HL-60 (cell line): ENCODE measurements at regions not wholly inside any gene's neighbourhood (a gene's known extent, or its start where the extent isn't known, plus 50 kb on each side); places are given as distances from the start of the nearest gene placed in this dataset.

Experiments
- DNase-seq, 2 experiments: peaks; one replicate each; pipeline ENCODE4 v3.0.0-alpha.2; 2010 to 2020; ENCODE audit warnings: low read depth in 1 of 2, low spot score in 1 of 2
- H3K27ac ChIP-seq: fragments of 250-450 bp; sonication (Bioruptor Pico); replicated peaks from 2 replicates; pipeline ENCODE4 v1.5.1; 2020; ENCODE audit warnings: mild to moderate bottlenecking, moderate library complexity
- H3K27me3 ChIP-seq: fragments of 250-450 bp; sonication (Bioruptor Pico); 2 replicates; pipeline ENCODE4 v1.5.1; 2021; ENCODE audit warnings: mild to moderate bottlenecking, moderate library complexity; ENCODE audit not compliant: insufficient read depth, poor library complexity, severe bottlenecking
- H3K4me3 ChIP-seq: replicated peaks from 2 replicates; pipeline ENCODE4 v1.5.1; 2011; ENCODE audit warnings: mild to moderate bottlenecking, control low read depth, low read length; ENCODE audit not compliant: insufficient read depth
- GABPA ChIP-seq: IDR thresholded peaks from 2 replicates; pipeline ENCODE4 v1.6.1; 2012; ENCODE audit warnings: low read depth
- POLR2AphosphoS5 ChIP-seq: IDR thresholded peaks from 2 replicates; pipeline ENCODE4 v1.6.1; 2012; ENCODE audit warnings: low read depth
- SPI1 ChIP-seq: IDR thresholded peaks from 2 replicates; pipeline ENCODE4 v1.6.1; 2012; ENCODE audit warnings: low read depth, mild to moderate bottlenecking, borderline replicate concordance
- TF ChIP-seq, protein P1 (sequence below): IDR thresholded peaks from 2 replicates; pipeline ENCODE4 v1.6.1; 2012; ENCODE audit warnings: low read depth; ENCODE audit not compliant: insufficient replicate concordance
- TF ChIP-seq, protein P2 (sequence below): IDR thresholded peaks from one replicate; pipeline ENCODE4 v1.5.1; 2011; ENCODE audit warnings: low read length, control low read depth, inconsistent platforms; ENCODE audit not compliant: insufficient read depth

DNA sequence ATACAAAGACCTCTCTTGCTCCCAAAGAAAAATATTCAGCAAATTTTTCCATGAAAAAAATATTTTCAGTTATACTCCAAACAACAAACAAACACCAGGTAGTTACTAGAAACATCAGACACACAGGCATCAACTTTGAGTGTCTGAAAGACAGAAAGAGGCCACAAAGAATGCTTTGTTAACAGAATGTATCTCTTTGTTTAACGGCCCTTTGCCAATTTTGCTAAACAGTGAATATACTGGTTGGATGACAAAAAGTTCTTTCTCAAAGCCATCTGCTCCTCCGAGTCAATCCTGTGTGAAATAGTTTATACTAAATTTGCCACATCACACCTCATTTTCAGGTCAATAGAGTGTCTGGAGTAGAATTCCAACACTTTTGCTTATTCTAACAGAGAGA lies 216.7 kb upstream of the PHF14 start:
- no peak for TF ChIP-seq GABPA
- TF ChIP-seq, protein P1, sequence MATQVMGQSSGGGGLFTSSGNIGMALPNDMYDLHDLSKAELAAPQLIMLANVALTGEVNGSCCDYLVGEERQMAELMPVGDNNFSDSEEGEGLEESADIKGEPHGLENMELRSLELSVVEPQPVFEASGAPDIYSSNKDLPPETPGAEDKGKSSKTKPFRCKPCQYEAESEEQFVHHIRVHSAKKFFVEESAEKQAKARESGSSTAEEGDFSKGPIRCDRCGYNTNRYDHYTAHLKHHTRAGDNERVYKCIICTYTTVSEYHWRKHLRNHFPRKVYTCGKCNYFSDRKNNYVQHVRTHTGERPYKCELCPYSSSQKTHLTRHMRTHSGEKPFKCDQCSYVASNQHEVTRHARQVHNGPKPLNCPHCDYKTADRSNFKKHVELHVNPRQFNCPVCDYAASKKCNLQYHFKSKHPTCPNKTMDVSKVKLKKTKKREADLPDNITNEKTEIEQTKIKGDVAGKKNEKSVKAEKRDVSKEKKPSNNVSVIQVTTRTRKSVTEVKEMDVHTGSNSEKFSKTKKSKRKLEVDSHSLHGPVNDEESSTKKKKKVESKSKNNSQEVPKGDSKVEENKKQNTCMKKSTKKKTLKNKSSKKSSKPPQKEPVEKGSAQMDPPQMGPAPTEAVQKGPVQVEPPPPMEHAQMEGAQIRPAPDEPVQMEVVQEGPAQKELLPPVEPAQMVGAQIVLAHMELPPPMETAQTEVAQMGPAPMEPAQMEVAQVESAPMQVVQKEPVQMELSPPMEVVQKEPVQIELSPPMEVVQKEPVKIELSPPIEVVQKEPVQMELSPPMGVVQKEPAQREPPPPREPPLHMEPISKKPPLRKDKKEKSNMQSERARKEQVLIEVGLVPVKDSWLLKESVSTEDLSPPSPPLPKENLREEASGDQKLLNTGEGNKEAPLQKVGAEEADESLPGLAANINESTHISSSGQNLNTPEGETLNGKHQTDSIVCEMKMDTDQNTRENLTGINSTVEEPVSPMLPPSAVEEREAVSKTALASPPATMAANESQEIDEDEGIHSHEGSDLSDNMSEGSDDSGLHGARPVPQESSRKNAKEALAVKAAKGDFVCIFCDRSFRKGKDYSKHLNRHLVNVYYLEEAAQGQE, result no peak
- no peak for TF ChIP-seq POLR2AphosphoS5
- no peak for TF ChIP-seq SPI1
- TF ChIP-seq, protein P2, sequence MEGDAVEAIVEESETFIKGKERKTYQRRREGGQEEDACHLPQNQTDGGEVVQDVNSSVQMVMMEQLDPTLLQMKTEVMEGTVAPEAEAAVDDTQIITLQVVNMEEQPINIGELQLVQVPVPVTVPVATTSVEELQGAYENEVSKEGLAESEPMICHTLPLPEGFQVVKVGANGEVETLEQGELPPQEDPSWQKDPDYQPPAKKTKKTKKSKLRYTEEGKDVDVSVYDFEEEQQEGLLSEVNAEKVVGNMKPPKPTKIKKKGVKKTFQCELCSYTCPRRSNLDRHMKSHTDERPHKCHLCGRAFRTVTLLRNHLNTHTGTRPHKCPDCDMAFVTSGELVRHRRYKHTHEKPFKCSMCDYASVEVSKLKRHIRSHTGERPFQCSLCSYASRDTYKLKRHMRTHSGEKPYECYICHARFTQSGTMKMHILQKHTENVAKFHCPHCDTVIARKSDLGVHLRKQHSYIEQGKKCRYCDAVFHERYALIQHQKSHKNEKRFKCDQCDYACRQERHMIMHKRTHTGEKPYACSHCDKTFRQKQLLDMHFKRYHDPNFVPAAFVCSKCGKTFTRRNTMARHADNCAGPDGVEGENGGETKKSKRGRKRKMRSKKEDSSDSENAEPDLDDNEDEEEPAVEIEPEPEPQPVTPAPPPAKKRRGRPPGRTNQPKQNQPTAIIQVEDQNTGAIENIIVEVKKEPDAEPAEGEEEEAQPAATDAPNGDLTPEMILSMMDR, result no peak
- H3K4me3 ChIP-seq, result no peak overlapping the region
- H3K27me3 ChIP-seq, result no peaks in the 10 kb centered on the region
- H3K27ac ChIP-seq, result no peak overlapping the region
- DNase-seq, result no peak

DNA sequence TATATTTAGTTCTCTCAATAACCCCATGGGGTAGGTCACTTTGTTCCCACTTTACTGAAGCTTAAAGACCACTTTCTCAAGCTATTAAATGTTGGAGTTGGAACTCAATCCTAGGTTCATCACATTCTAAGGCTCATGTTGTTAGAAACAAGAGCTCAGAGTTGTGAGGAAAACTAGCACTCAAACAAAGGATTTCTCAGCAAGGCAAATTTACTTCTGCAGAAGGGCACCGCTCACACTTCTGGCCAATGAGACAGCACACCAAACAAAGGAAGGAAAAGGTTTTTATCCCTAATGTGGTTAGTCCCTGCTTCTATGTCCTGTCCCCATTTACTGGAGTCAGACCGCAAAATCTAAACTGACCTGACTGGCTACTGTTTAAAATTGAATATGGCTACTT lies 214.6 kb upstream of the PHF14 start:
- no peak for DNase-seq
- no peak overlapping the region for H3K27ac ChIP-seq
- H3K4me3 ChIP-seq, result no peak overlapping the region
- TF ChIP-seq GABPA, result no peak
- no peak for TF ChIP-seq POLR2AphosphoS5
- no peaks in the 10 kb centered on the region for H3K27me3 ChIP-seq

DNA sequence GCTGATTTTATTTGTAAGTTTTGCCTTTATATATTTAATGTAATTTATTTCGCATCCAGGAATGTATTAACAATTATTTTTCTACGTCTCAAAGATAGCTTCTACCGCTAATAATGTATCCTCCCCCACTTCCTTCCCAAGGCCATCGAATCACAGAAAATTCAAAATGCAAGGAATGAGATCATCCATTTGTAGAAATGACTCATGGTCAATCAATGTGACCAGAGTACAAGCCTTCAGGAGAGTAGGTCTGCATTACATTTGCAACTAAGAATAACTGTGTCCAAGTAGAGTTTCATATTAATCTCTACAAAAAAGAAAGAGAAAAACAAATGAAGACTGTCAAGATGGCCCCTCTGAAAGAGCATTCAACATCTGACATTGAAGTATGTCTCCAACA lies 205.9 kb upstream of the PHF14 start:
- no peaks in the 10 kb centered on the region for H3K27me3 ChIP-seq
- no peak for TF ChIP-seq POLR2AphosphoS5
- TF ChIP-seq, protein P2, result no peak
- no peak for TF ChIP-seq GABPA
- TF ChIP-seq, protein P1, result no peak
- TF ChIP-seq SPI1, result no peak
- no peak for DNase-seq
- no peak overlapping the region for H3K4me3 ChIP-seq
- H3K27ac ChIP-seq, result no peak overlapping the region

DNA sequence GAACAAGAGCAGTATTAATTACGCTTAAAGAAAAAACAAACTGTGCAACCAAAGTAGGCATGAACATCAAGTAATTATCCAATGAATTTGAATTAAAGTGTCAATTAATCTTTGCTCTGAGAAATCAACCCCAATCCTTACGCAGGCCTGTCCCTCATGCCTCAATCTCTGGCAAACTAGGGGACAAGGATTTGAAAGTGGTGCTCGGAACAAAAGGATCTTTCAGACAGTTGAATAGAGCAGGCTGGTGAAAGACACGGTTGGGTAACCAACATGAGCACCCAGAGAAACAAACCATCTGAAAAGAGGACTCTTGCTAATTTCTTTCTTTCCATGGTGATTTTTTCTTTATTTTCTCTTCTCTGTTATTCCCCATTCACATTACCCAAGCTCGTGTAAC lies 203.5 kb upstream of the PHF14 start:
- Histone ChIP-seq H3K27ac (no peak overlapping the region), H3K4me3 (no peak overlapping the region), H3K27me3 (no peaks in the 10 kb centered on the region)
- no peak for TF ChIP-seq POLR2AphosphoS5
- DNase-seq, result no peak

DNA sequence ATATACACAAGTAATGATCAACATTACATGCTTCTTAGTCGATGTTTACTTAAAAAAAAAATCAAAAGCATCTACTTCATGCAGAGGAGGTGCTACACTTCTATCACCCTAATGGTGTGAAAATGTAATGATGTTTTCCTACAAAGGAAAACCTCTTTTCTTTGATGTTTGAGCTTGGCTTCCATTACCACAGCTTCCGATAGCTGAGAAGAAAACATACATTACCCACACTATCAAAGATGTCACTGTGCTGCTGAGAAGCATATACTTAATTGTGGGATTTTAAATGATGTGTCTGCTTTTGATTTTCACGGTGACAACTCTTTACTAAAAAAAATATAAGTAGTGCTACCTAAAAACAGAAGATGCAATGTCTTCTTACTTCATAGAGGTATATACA lies 200.2 kb upstream of the PHF14 start:
- Histone ChIP-seq H3K4me3 (no peak overlapping the region), H3K27me3 (no peaks in the 10 kb centered on the region), H3K27ac (no peak overlapping the region)
- no peak for DNase-seq
- TF ChIP-seq, protein P1, result no peak
- TF ChIP-seq, protein P2, result no peak
- no peak for TF ChIP-seq SPI1
